ENCODE measurements at regions not wholly inside any gene's neighbourhood (a gene's known extent, or its start where the extent isn't known, plus 50 kb on each side); places are given as distances from the start of the nearest gene placed in this dataset.
"Not testable (repeated sequence)": the region's sequence is repeated elsewhere in the genome, so short reads cannot be mapped to it uniquely, and the experiment has no call there.

- no peak for DNase-seq
These were observed 434.3 kb downstream of the ETS1 start for GRCh38 chr11:128152796-128153696.

GRCh38 chr11:128151780-128152179, 435.6 kb downstream of the ETS1 start:
- no peak for DNase-seq

- no peak for DNase-seq
These were observed 436.0 kb downstream of the ETS1 start for GRCh38 chr11:128151338-128151737.

- DNase-seq = no peak
These were observed 439.1 kb downstream of the ETS1 start for GRCh38 chr11:128148208-128148607.

GRCh38 chr11:128146926-128147605, 440.3 kb downstream of the ETS1 start:
- no peak for DNase-seq

- DNase-seq = not testable (repeated sequence)
These were observed 447.1 kb downstream of the ETS1 start for GRCh38 chr11:128140293-128140692.

- no peak for DNase-seq
These were observed 451.9 kb downstream of the ETS1 start for GRCh38 chr11:128135451-128135850.

- no peak for DNase-seq
These were observed 453.9 kb downstream of the ETS1 start for GRCh38 chr11:128133501-128133900.

GRCh38 chr11:128130052-128130451, 457.3 kb downstream of the ETS1 start:
- DNase-seq = no peak

- DNase-seq = no peak
These were observed 461.6 kb downstream of the ETS1 start for GRCh38 chr11:128125723-128126122.

GRCh38 chr11:128116885-128117284, 470.5 kb downstream of the ETS1 start:
- DNase-seq = no peak

GRCh38 chr11:128116447-128116846, 470.9 kb downstream of the ETS1 start:
- no peak for DNase-seq

GRCh38 chr11:128105950-128106349, 481.4 kb downstream of the ETS1 start:
- no peak for DNase-seq

GRCh38 chr11:128105511-128105910, 481.8 kb downstream of the ETS1 start:
- no peak for DNase-seq

GRCh38 chr11:128103278-128103873, 484.0 kb downstream of the ETS1 start:
- DNase-seq = no peak

- no peak for DNase-seq
These were observed 488.6 kb downstream of the ETS1 start for GRCh38 chr11:128098781-128099180.

GRCh38 chr11:128095466-128095981, 491.8 kb downstream of the ETS1 start:
- DNase-seq = no peak

- DNase-seq = no peak
These were observed 493.7 kb downstream of the ETS1 start for GRCh38 chr11:128093689-128094088.

- DNase-seq = no peak
These were observed 497.4 kb downstream of the ETS1 start for GRCh38 chr11:128089962-128090361.

GRCh38 chr11:128086794-128087193, 500.6 kb downstream of the ETS1 start:
- no peak for DNase-seq

- DNase-seq = no peak
These were observed 502.1 kb downstream of the ETS1 start for GRCh38 chr11:128085276-128085675.

- no peak for DNase-seq
These were observed 504.8 kb downstream of the ETS1 start for GRCh38 chr11:128082574-128082973.

GRCh38 chr11:128069665-128070064, 517.7 kb downstream of the ETS1 start:
- DNase-seq = no peak

- DNase-seq = no peak
These were observed 519.6 kb downstream of the ETS1 start for GRCh38 chr11:128067780-128068179.
